SK-N-MC (cell line): ENCODE measurements at regions not wholly inside any gene's neighbourhood (a gene's known extent, or its start where the extent isn't known, plus 50 kb on each side); places are given as distances from the start of the nearest gene placed in this dataset.

Experiments used
- DNase-seq: peaks from one replicate; pipeline ENCODE4 v3.0.0-alpha.2; 2011; ENCODE audit warnings: low read depth, low spot score
- H3K27ac ChIP-seq: fragments of 200-600 bp; sonication (generic); 2 replicates; pipeline ENCODE4 v1.5.1; 2016; ENCODE audit warnings: mixed run types
- H3K36me3 ChIP-seq: fragments of 200-600 bp; sonication (generic); 2 replicates; pipeline ENCODE4 v1.6.1; 2017; ENCODE audit warnings: antibody characterized with exemption, low read length, mixed read lengths; ENCODE audit not compliant: insufficient read depth
- H3K4me3 ChIP-seq: fragments of 200-600 bp; sonication (generic); 2 replicates; pipeline ENCODE4 v1.5.1; 2016
- H3K9ac ChIP-seq: fragments of 200-600 bp; sonication (generic); 2 replicates; pipeline ENCODE4 v1.8.0; 2017; ENCODE audit warnings: mixed run types, mixed read lengths; ENCODE audit not compliant: insufficient read length
- H3K9me3 ChIP-seq: fragments of 200-600 bp; sonication (generic); 2 replicates; pipeline ENCODE4 v1.6.1; 2017; ENCODE audit warnings: low read depth, mild to moderate bottlenecking, antibody characterized with exemption, low read length, moderate library complexity, mixed read lengths
- EZH2 ChIP-seq: fragments of 200-600 bp; sonication (generic); IDR thresholded peaks from one replicate; pipeline ENCODE4 v1.6.1; 2017; ENCODE audit warnings: antibody characterized with exemption
- FOXP2 ChIP-seq: optimal IDR thresholded peaks from 2 replicates; pipeline ENCODE3; 2011; ENCODE audit warnings: mild to moderate bottlenecking, moderate library complexity; ENCODE audit not compliant: insufficient read depth; ENCODE audit errors: extremely low read length, control extremely low read depth
- POLR2AphosphoS5 ChIP-seq: IDR thresholded peaks from 2 replicates; pipeline ENCODE4 v1.6.1; 2012; ENCODE audit warnings: mild to moderate bottlenecking, low read depth, low read length, borderline replicate concordance

- DNase-seq, result no peak
- no peaks in the 10 kb centered on the region for H3K36me3 ChIP-seq
- no peak overlapping the region for H3K4me3 ChIP-seq
- TF ChIP-seq POLR2AphosphoS5 (no peak), EZH2 (no peak), FOXP2 (no peak)
- no peak overlapping the region for H3K9ac ChIP-seq
- H3K27ac ChIP-seq, result no peak overlapping the region
- H3K9me3 ChIP-seq, result no peaks in the 10 kb centered on the region
Observed at GRCh38 chr2:226213717-226214116, 585.9 kb downstream of the IRS1 start.

GRCh38 chr2:226211439-226211838 is 588.2 kb downstream of the IRS1 start:
- H3K27ac ChIP-seq, result no peak overlapping the region
- TF ChIP-seq EZH2 (no peak), POLR2AphosphoS5 (no peak), FOXP2 (no peak)
- H3K9ac ChIP-seq, result no peak overlapping the region
- H3K4me3 ChIP-seq, result no peak overlapping the region
- DNase-seq, result no peak
- no peaks in the 10 kb centered on the region for H3K36me3 ChIP-seq
- no peaks in the 10 kb centered on the region for H3K9me3 ChIP-seq

- Histone ChIP-seq H3K27ac (no peak overlapping the region), H3K9me3 (no peaks in the 10 kb centered on the region), H3K4me3 (no peak overlapping the region), H3K36me3 (no peaks in the 10 kb centered on the region), H3K9ac (no peak overlapping the region)
- no peak for DNase-seq
- TF ChIP-seq FOXP2 (no peak), POLR2AphosphoS5 (no peak), EZH2 (no peak)
Observed at GRCh38 chr2:226208726-226209125, 590.9 kb downstream of the IRS1 start.

- no peaks in the 10 kb centered on the region for H3K9me3 ChIP-seq
- H3K27ac ChIP-seq, result no peak overlapping the region
- no peak overlapping the region for H3K4me3 ChIP-seq
- H3K36me3 ChIP-seq, result no peaks in the 10 kb centered on the region
- TF ChIP-seq EZH2, result no peak
- TF ChIP-seq FOXP2, result no peak
- TF ChIP-seq POLR2AphosphoS5, result no peak
- no peak overlapping the region for H3K9ac ChIP-seq
- no peak for DNase-seq
Observed at GRCh38 chr2:226207671-226208070, 591.9 kb downstream of the IRS1 start.

- no peak for DNase-seq
- no peak for TF ChIP-seq FOXP2
- TF ChIP-seq EZH2, result no peak
- no peak for TF ChIP-seq POLR2AphosphoS5
- Histone ChIP-seq H3K27ac (no peak overlapping the region), H3K9me3 (no peaks in the 10 kb centered on the region), H3K9ac (no peak overlapping the region), H3K36me3 (no peaks in the 10 kb centered on the region), H3K4me3 (no peak overlapping the region)
Observed at GRCh38 chr2:226199555-226199954, 600.1 kb downstream of the IRS1 start.

- no peak for DNase-seq
- Histone ChIP-seq H3K36me3 (no peaks in the 10 kb centered on the region), H3K9ac (no peak overlapping the region), H3K9me3 (no peaks in the 10 kb centered on the region), H3K4me3 (no peak overlapping the region), H3K27ac (no peak overlapping the region)
- TF ChIP-seq EZH2 (no peak), FOXP2 (no peak), POLR2AphosphoS5 (no peak)
Observed at GRCh38 chr2:226198956-226199355, 600.7 kb downstream of the IRS1 start.

GRCh38 chr2:226190479-226191252 is 609.0 kb downstream of the IRS1 start:
- no peaks in the 10 kb centered on the region for H3K36me3 ChIP-seq
- H3K9me3 ChIP-seq, result no peaks in the 10 kb centered on the region
- no peak overlapping the region for H3K27ac ChIP-seq
- TF ChIP-seq POLR2AphosphoS5, result no peak
- TF ChIP-seq FOXP2, result no peak
- no peak for TF ChIP-seq EZH2
- DNase-seq, result no peak
- no peak overlapping the region for H3K9ac ChIP-seq
- H3K4me3 ChIP-seq, result no peak overlapping the region

- Histone ChIP-seq H3K36me3 (no peaks in the 10 kb centered on the region), H3K27ac (no peak overlapping the region), H3K9me3 (no peaks in the 10 kb centered on the region), H3K4me3 (no peak overlapping the region), H3K9ac (no peak overlapping the region)
- TF ChIP-seq EZH2 (no peak), POLR2AphosphoS5 (no peak), FOXP2 (no peak)
- DNase-seq, result no peak
Observed at GRCh38 chr2:226189061-226189460, 610.6 kb downstream of the IRS1 start.

GRCh38 chr2:226187616-226188015 is 612.0 kb downstream of the IRS1 start:
- Histone ChIP-seq H3K9ac (no peak overlapping the region), H3K9me3 (no peaks in the 10 kb centered on the region), H3K36me3 (no peaks in the 10 kb centered on the region), H3K4me3 (no peak overlapping the region), H3K27ac (no peak overlapping the region)
- no peak for TF ChIP-seq POLR2AphosphoS5
- no peak for TF ChIP-seq FOXP2
- no peak for TF ChIP-seq EZH2
- DNase-seq, result no peak
